Keratinocyte (primary cell): ENCODE measurements at regions not wholly inside any gene's neighbourhood (a gene's known extent, or its start where the extent isn't known, plus 50 kb on each side); places are given as distances from the start of the nearest gene placed in this dataset.

ENCODE experiments used
- DNase-seq: peaks from one replicate; pipeline ENCODE4 v3.0.0-alpha.2; 2011; ENCODE audit warnings: low read depth, missing footprints, low spot score
- FAIRE-seq: peaks from 2 replicates; lab custom pipeline; 2011; peaks lifted over from hg19 to GRCh38; lab: Jason Lieb, UNC
- H2AFZ ChIP-seq: 2 replicates; pipeline ENCODE4 v1.6.0; 2012; ENCODE audit warnings: low read length, control low read depth, inconsistent platforms; ENCODE audit not compliant: control insufficient read depth
- H3K27ac ChIP-seq: 2 replicates; pipeline ENCODE4 v1.5.1; 2011; ENCODE audit warnings: low read length; ENCODE audit not compliant: control insufficient read depth, insufficient read depth
- H3K27me3 ChIP-seq: 3 replicates; pipeline ENCODE4 v1.6.0; 2011; ENCODE audit warnings: low read length; ENCODE audit not compliant: control insufficient read depth, insufficient read depth; ENCODE audit errors: extremely low read depth
- H3K36me3 ChIP-seq, 2 experiments: 2 replicates in 1 of 2; 3 replicates in 1 of 2; pipeline ENCODE4 v1.5.1; 2011; ENCODE audit warnings: low read length in 2 of 2, mild to moderate bottlenecking in 1 of 2; ENCODE audit not compliant: control insufficient read depth in 2 of 2, insufficient read depth in 2 of 2; ENCODE audit errors: extremely low read depth in 1 of 2
- H3K4me1 ChIP-seq: 3 replicates; pipeline ENCODE4 v1.5.1; 2011; ENCODE audit warnings: low read length; ENCODE audit not compliant: control insufficient read depth, insufficient read depth; ENCODE audit errors: extremely low read depth
- H3K4me2 ChIP-seq: 3 replicates; pipeline ENCODE4 v1.6.0; 2011; ENCODE audit warnings: low read depth, low read length; ENCODE audit not compliant: control insufficient read depth, insufficient read depth; ENCODE audit errors: extremely low read depth
- H3K4me3 ChIP-seq, 3 experiments: fragments of 200-600 bp in 1 of 3; sonication (generic) in 1 of 3; 2 replicates in 2 of 3; 3 replicates in 1 of 3; pipeline ENCODE4 v1.5.1; 2011 to 2016; ENCODE audit warnings: low read length in 3 of 3, mild to moderate bottlenecking in 3 of 3, control low read depth in 2 of 3, inconsistent platforms in 1 of 3, low read depth in 1 of 3, mixed read lengths in 1 of 3, mixed run types in 1 of 3, moderate library complexity in 1 of 3; ENCODE audit not compliant: control insufficient read depth in 2 of 3, insufficient read depth in 2 of 3; ENCODE audit errors: extremely low read depth in 1 of 3
- H3K79me2 ChIP-seq: 2 replicates; pipeline ENCODE4 v1.6.0; 2012; ENCODE audit warnings: low read length; ENCODE audit not compliant: control insufficient read depth, insufficient read depth
- H3K9ac ChIP-seq: 3 replicates; pipeline ENCODE4 v1.6.0; 2011; ENCODE audit warnings: low read length; ENCODE audit not compliant: control insufficient read depth, insufficient read depth; ENCODE audit errors: extremely low read depth
- H3K9me1 ChIP-seq: 3 replicates; pipeline ENCODE4 v1.6.0; 2011; ENCODE audit warnings: low read length; ENCODE audit not compliant: control insufficient read depth, insufficient read depth; ENCODE audit errors: extremely low read depth
- H3K9me3 ChIP-seq: 2 replicates; pipeline ENCODE4 v1.5.1; 2012; ENCODE audit warnings: low read depth, low read length; ENCODE audit not compliant: control insufficient read depth
- H4K20me1 ChIP-seq: 3 replicates; pipeline ENCODE4 v1.6.0; 2011; ENCODE audit warnings: low read length; ENCODE audit not compliant: control insufficient read depth, insufficient read depth; ENCODE audit errors: extremely low read depth
- EZH2 ChIP-seq: IDR thresholded peaks from one replicate; pipeline ENCODE4 v1.6.1; 2012; ENCODE audit warnings: inconsistent platforms, mild to moderate bottlenecking, low read length, moderate library complexity
- dilution Hi-C: fragments of 300-500 bp; cut with MboI; formaldehyde crosslinking; loops from one replicate; pipeline ENCODE4 v1.7.0; 2020; ENCODE audit warnings: low sequenced_read_pairs; ENCODE audit not compliant: extremely low pct_ligation_motif_present
- TF ChIP-seq, protein P1 (sequence below), 3 experiments: IDR thresholded peaks in 1 of 3; conservative IDR thresholded peaks in 1 of 3; optimal IDR thresholded peaks in 1 of 3; 2 replicates in 2 of 3; 3 replicates in 1 of 3; pipeline versions ENCODE3 to v1.5.1; 2011; ENCODE audit warnings: low read length in 3 of 3, mild to moderate bottlenecking in 3 of 3, moderate library complexity in 2 of 3, control low read depth in 1 of 3, inconsistent platforms in 1 of 3; ENCODE audit not compliant: insufficient read depth in 2 of 3; ENCODE audit errors: extremely low read depth in 1 of 3

GRCh38 chr7:80078159-80078731, 56.4 kb upstream of the GNAI1 start:
- no peak for DNase-seq

GRCh38 chr7:80070391-80070790, 64.2 kb upstream of the GNAI1 start:
- H2AFZ ChIP-seq, result no peak overlapping the region
- no peak for DNase-seq
- no peak overlapping the region for H3K27ac ChIP-seq

More at GRCh38 chr7:80078159-80078731, 56.4 kb upstream of the GNAI1 start:
- H3K4me3 ChIP-seq, result peak overlapping the region; percentile 4 to 52 (median 11)
- H2AFZ ChIP-seq, result peak overlapping the region; percentile 96
- H3K9me3 ChIP-seq, result no peaks in the 10 kb centered on the region
- peak overlapping the region; percentile 48 for H3K9ac ChIP-seq
- peak; percentile 17 for FAIRE-seq
- H3K27me3 ChIP-seq, result no peaks in the 10 kb centered on the region
- dilution Hi-C loops, result no loop called here
- no peaks in the 10 kb centered on the region for H3K36me3 ChIP-seq
- no peaks in the 10 kb centered on the region for H3K9me1 ChIP-seq
- no peaks in the 10 kb centered on the region for H4K20me1 ChIP-seq
- H3K27ac ChIP-seq, result peak overlapping the region; percentile 36
- H3K4me2 ChIP-seq, result peak overlapping the region; percentile 89
- TF ChIP-seq, protein P1, sequence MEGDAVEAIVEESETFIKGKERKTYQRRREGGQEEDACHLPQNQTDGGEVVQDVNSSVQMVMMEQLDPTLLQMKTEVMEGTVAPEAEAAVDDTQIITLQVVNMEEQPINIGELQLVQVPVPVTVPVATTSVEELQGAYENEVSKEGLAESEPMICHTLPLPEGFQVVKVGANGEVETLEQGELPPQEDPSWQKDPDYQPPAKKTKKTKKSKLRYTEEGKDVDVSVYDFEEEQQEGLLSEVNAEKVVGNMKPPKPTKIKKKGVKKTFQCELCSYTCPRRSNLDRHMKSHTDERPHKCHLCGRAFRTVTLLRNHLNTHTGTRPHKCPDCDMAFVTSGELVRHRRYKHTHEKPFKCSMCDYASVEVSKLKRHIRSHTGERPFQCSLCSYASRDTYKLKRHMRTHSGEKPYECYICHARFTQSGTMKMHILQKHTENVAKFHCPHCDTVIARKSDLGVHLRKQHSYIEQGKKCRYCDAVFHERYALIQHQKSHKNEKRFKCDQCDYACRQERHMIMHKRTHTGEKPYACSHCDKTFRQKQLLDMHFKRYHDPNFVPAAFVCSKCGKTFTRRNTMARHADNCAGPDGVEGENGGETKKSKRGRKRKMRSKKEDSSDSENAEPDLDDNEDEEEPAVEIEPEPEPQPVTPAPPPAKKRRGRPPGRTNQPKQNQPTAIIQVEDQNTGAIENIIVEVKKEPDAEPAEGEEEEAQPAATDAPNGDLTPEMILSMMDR (optimal IDR thresholded peaks at IDR 0.05 in 1 of 3, IDR thresholded peaks at IDR 0.05 in 1 of 3, conservative IDR thresholded peaks at IDR 0.05 in 1 of 3; ENCODE audit: extremely low read depth in 1 of 3, insufficient read depth in 2 of 3, low read length in 3 of 3), result no peak
- no peak for TF ChIP-seq EZH2
- H3K4me1 ChIP-seq, result peaks cover 11% of the 10 kb centered on the region
- no peaks in the 10 kb centered on the region for H3K79me2 ChIP-seq

More at GRCh38 chr7:80070391-80070790, 64.2 kb upstream of the GNAI1 start:
- Histone ChIP-seq H3K79me2 (no peaks in the 10 kb centered on the region), H3K27me3 (no peaks in the 10 kb centered on the region), H3K9ac (no peak overlapping the region), H4K20me1 (no peaks in the 10 kb centered on the region), H3K4me1 (no peaks in the 10 kb centered on the region), H3K4me3 (no peak overlapping the region), H3K4me2 (no peak overlapping the region), H3K9me1 (no peaks in the 10 kb centered on the region), H3K36me3 (no peaks in the 10 kb centered on the region), H3K9me3 (peaks cover 3% of the 10 kb centered on the region)
- dilution Hi-C loops, result no loop called here
- TF ChIP-seq, protein P1 (optimal IDR thresholded peaks at IDR 0.05 in 1 of 3, IDR thresholded peaks at IDR 0.05 in 1 of 3, conservative IDR thresholded peaks at IDR 0.05 in 1 of 3; ENCODE audit: extremely low read depth in 1 of 3, insufficient read depth in 2 of 3, low read length in 3 of 3), result no peak
- no peak for TF ChIP-seq EZH2
- FAIRE-seq, result no peak
